ENCODE measurements at regions not wholly inside any gene's neighbourhood (a gene's known extent, or its start where the extent isn't known, plus 50 kb on each side); places are given as distances from the start of the nearest gene placed in this dataset.
"Not testable (repeated sequence)": the region's sequence is repeated elsewhere in the genome, so short reads cannot be mapped to it uniquely, and the experiment has no call there.

- Histone ChIP-seq H3K4me1 (ENCODE audit: control insufficient read depth in 1 of 2, insufficient read depth in 2 of 2, low read length in 2 of 2) (peaks cover 34 to 38% of the 10 kb centered on the region in 2 donors), H3K9me3 (ENCODE audit: control insufficient read depth in 1 of 2, low read length in 2 of 2) (no peaks in the 10 kb centered on the region), H3K27ac (ENCODE audit: low read depth, low read length) (no peak overlapping the region), H3K27me3 (ENCODE audit: control insufficient read depth in 1 of 2, insufficient read depth in 2 of 2, low read length in 2 of 2) (no peaks in the 10 kb centered on the region), H3K9ac (ENCODE audit: low read depth in 1 of 2, low read length in 2 of 2) (no peak overlapping the region), H3K36me3 (ENCODE audit: control insufficient read depth in 1 of 2, insufficient read depth in 2 of 2, low read length in 2 of 2) (no peaks in the 10 kb centered on the region), H3K4me3 (ENCODE audit: low read depth in 1 of 2, low read length in 2 of 2) (no peak overlapping the region)
These were observed 167.0 kb upstream of the TBL1XR1 start for GRCh38 chr3:177364236-177364635.

- H3K27ac ChIP-seq (ENCODE audit: low read depth, low read length); H3K9me3 ChIP-seq (ENCODE audit: control insufficient read depth in 1 of 2, low read length in 2 of 2); H3K36me3 ChIP-seq (ENCODE audit: control insufficient read depth in 1 of 2, insufficient read depth in 2 of 2, low read length in 2 of 2); H3K4me3 ChIP-seq (ENCODE audit: low read depth in 1 of 2, low read length in 2 of 2); H3K9ac ChIP-seq (ENCODE audit: low read depth in 1 of 2, low read length in 2 of 2); H3K27me3 ChIP-seq (ENCODE audit: control insufficient read depth in 1 of 2, insufficient read depth in 2 of 2, low read length in 2 of 2): not testable (repeated sequence)
- peaks cover 27 to 30% of the 10 kb centered on the region in 2 donors for H3K4me1 ChIP-seq (ENCODE audit: control insufficient read depth in 1 of 2, insufficient read depth in 2 of 2, low read length in 2 of 2)
These were observed 168.0 kb upstream of the TBL1XR1 start for GRCh38 chr3:177365294-177365693.

- peaks cover 5 to 7% of the 10 kb centered on the region in 2 donors for H3K4me1 ChIP-seq (ENCODE audit: control insufficient read depth in 1 of 2, insufficient read depth in 2 of 2, low read length in 2 of 2)
- no peak overlapping the region for H3K9ac ChIP-seq (ENCODE audit: low read depth in 1 of 2, low read length in 2 of 2)
- no peaks in the 10 kb centered on the region for H3K9me3 ChIP-seq (ENCODE audit: control insufficient read depth in 1 of 2, low read length in 2 of 2)
- no peak overlapping the region for H3K27ac ChIP-seq (ENCODE audit: low read depth, low read length)
- H3K27me3 ChIP-seq (ENCODE audit: control insufficient read depth in 1 of 2, insufficient read depth in 2 of 2, low read length in 2 of 2), result no peaks in the 10 kb centered on the region
- no peak overlapping the region for H3K4me3 ChIP-seq (ENCODE audit: low read depth in 1 of 2, low read length in 2 of 2)
- no peaks in the 10 kb centered on the region for H3K36me3 ChIP-seq (ENCODE audit: control insufficient read depth in 1 of 2, insufficient read depth in 2 of 2, low read length in 2 of 2)
These were observed 170.5 kb upstream of the TBL1XR1 start for GRCh38 chr3:177367788-177368187.

- H3K36me3 ChIP-seq (ENCODE audit: control insufficient read depth in 1 of 2, insufficient read depth in 2 of 2, low read length in 2 of 2), result no peaks in the 10 kb centered on the region
- H3K4me3 ChIP-seq (ENCODE audit: low read depth in 1 of 2, low read length in 2 of 2), result no peak overlapping the region
- H3K27ac ChIP-seq (ENCODE audit: low read depth, low read length), result no peak overlapping the region
- peaks cover 0 to 4% of the 10 kb centered on the region in 2 donors for H3K4me1 ChIP-seq (ENCODE audit: control insufficient read depth in 1 of 2, insufficient read depth in 2 of 2, low read length in 2 of 2)
- no peaks in the 10 kb centered on the region for H3K27me3 ChIP-seq (ENCODE audit: control insufficient read depth in 1 of 2, insufficient read depth in 2 of 2, low read length in 2 of 2)
- H3K9ac ChIP-seq (ENCODE audit: low read depth in 1 of 2, low read length in 2 of 2), result no peak overlapping the region
- H3K9me3 ChIP-seq (ENCODE audit: control insufficient read depth in 1 of 2, low read length in 2 of 2), result no peaks in the 10 kb centered on the region
These were observed 173.1 kb upstream of the TBL1XR1 start for GRCh38 chr3:177370246-177370822.

- Histone ChIP-seq H3K27ac (ENCODE audit: low read depth, low read length) (no peak overlapping the region), H3K9ac (ENCODE audit: low read depth in 1 of 2, low read length in 2 of 2) (no peak overlapping the region), H3K27me3 (ENCODE audit: control insufficient read depth in 1 of 2, insufficient read depth in 2 of 2, low read length in 2 of 2) (no peaks in the 10 kb centered on the region), H3K4me1 (ENCODE audit: control insufficient read depth in 1 of 2, insufficient read depth in 2 of 2, low read length in 2 of 2) (peaks cover 0 to 4% of the 10 kb centered on the region in 2 donors), H3K9me3 (ENCODE audit: control insufficient read depth in 1 of 2, low read length in 2 of 2) (no peaks in the 10 kb centered on the region), H3K4me3 (ENCODE audit: low read depth in 1 of 2, low read length in 2 of 2) (no peak overlapping the region), H3K36me3 (ENCODE audit: control insufficient read depth in 1 of 2, insufficient read depth in 2 of 2, low read length in 2 of 2) (no peaks in the 10 kb centered on the region)
These were observed 173.9 kb upstream of the TBL1XR1 start for GRCh38 chr3:177371146-177371545.

- H3K9ac ChIP-seq (ENCODE audit: low read depth in 1 of 2, low read length in 2 of 2), result no peak overlapping the region
- H3K27ac ChIP-seq (ENCODE audit: low read depth, low read length), result no peak overlapping the region
- no peaks in the 10 kb centered on the region for H3K9me3 ChIP-seq (ENCODE audit: control insufficient read depth in 1 of 2, low read length in 2 of 2)
- no peak overlapping the region for H3K4me3 ChIP-seq (ENCODE audit: low read depth in 1 of 2, low read length in 2 of 2)
- H3K36me3 ChIP-seq (ENCODE audit: control insufficient read depth in 1 of 2, insufficient read depth in 2 of 2, low read length in 2 of 2), result no peaks in the 10 kb centered on the region
- peaks cover 0 to 4% of the 10 kb centered on the region in 2 donors for H3K4me1 ChIP-seq (ENCODE audit: control insufficient read depth in 1 of 2, insufficient read depth in 2 of 2, low read length in 2 of 2)
- H3K27me3 ChIP-seq (ENCODE audit: control insufficient read depth in 1 of 2, insufficient read depth in 2 of 2, low read length in 2 of 2), result no peaks in the 10 kb centered on the region
These were observed 174.6 kb upstream of the TBL1XR1 start for GRCh38 chr3:177371888-177372287.

- H3K9ac ChIP-seq (ENCODE audit: low read depth in 1 of 2, low read length in 2 of 2), result no peak overlapping the region
- H3K4me3 ChIP-seq (ENCODE audit: low read depth in 1 of 2, low read length in 2 of 2), result no peak overlapping the region
- H3K36me3 ChIP-seq (ENCODE audit: control insufficient read depth in 1 of 2, insufficient read depth in 2 of 2, low read length in 2 of 2), result no peaks in the 10 kb centered on the region
- peaks cover 0 to 4% of the 10 kb centered on the region in 2 donors for H3K4me1 ChIP-seq (ENCODE audit: control insufficient read depth in 1 of 2, insufficient read depth in 2 of 2, low read length in 2 of 2)
- no peaks in the 10 kb centered on the region for H3K9me3 ChIP-seq (ENCODE audit: control insufficient read depth in 1 of 2, low read length in 2 of 2)
- H3K27me3 ChIP-seq (ENCODE audit: control insufficient read depth in 1 of 2, insufficient read depth in 2 of 2, low read length in 2 of 2), result no peaks in the 10 kb centered on the region
- H3K27ac ChIP-seq (ENCODE audit: low read depth, low read length), result no peak overlapping the region
These were observed 177.0 kb upstream of the TBL1XR1 start for GRCh38 chr3:177374323-177374722.

GRCh38 chr3:177375316-177375715 is 178.0 kb upstream of the TBL1XR1 start:
- Histone ChIP-seq H3K4me3 (ENCODE audit: low read depth in 1 of 2, low read length in 2 of 2) (no peak overlapping the region), H3K9me3 (ENCODE audit: control insufficient read depth in 1 of 2, low read length in 2 of 2) (no peaks in the 10 kb centered on the region), H3K27ac (ENCODE audit: low read depth, low read length) (no peak overlapping the region), H3K4me1 (ENCODE audit: control insufficient read depth in 1 of 2, insufficient read depth in 2 of 2, low read length in 2 of 2) (peaks cover 0 to 4% of the 10 kb centered on the region in 2 donors), H3K9ac (ENCODE audit: low read depth in 1 of 2, low read length in 2 of 2) (no peak overlapping the region), H3K36me3 (ENCODE audit: control insufficient read depth in 1 of 2, insufficient read depth in 2 of 2, low read length in 2 of 2) (no peaks in the 10 kb centered on the region), H3K27me3 (ENCODE audit: control insufficient read depth in 1 of 2, insufficient read depth in 2 of 2, low read length in 2 of 2) (no peaks in the 10 kb centered on the region)

- H3K4me3 ChIP-seq (ENCODE audit: low read depth in 1 of 2, low read length in 2 of 2), result no peak overlapping the region
- H3K27ac ChIP-seq (ENCODE audit: low read depth, low read length), result no peak overlapping the region
- H3K4me1 ChIP-seq (ENCODE audit: control insufficient read depth in 1 of 2, insufficient read depth in 2 of 2, low read length in 2 of 2), result peaks cover 0 to under 1% of the 10 kb centered on the region in 2 donors
- H3K9ac ChIP-seq (ENCODE audit: low read depth in 1 of 2, low read length in 2 of 2), result no peak overlapping the region
- no peaks in the 10 kb centered on the region for H3K36me3 ChIP-seq (ENCODE audit: control insufficient read depth in 1 of 2, insufficient read depth in 2 of 2, low read length in 2 of 2)
- no peaks in the 10 kb centered on the region for H3K27me3 ChIP-seq (ENCODE audit: control insufficient read depth in 1 of 2, insufficient read depth in 2 of 2, low read length in 2 of 2)
- H3K9me3 ChIP-seq (ENCODE audit: control insufficient read depth in 1 of 2, low read length in 2 of 2), result no peaks in the 10 kb centered on the region
These were observed 179.9 kb upstream of the TBL1XR1 start for GRCh38 chr3:177377166-177377565.

GRCh38 chr3:177378168-177378567 is 180.9 kb upstream of the TBL1XR1 start:
- H3K9ac ChIP-seq (ENCODE audit: low read depth in 1 of 2, low read length in 2 of 2), result no peak overlapping the region
- no peak overlapping the region for H3K27ac ChIP-seq (ENCODE audit: low read depth, low read length)
- no peaks in the 10 kb centered on the region for H3K9me3 ChIP-seq (ENCODE audit: control insufficient read depth in 1 of 2, low read length in 2 of 2)
- H3K36me3 ChIP-seq (ENCODE audit: control insufficient read depth in 1 of 2, insufficient read depth in 2 of 2, low read length in 2 of 2), result no peaks in the 10 kb centered on the region
- H3K4me1 ChIP-seq (ENCODE audit: control insufficient read depth in 1 of 2, insufficient read depth in 2 of 2, low read length in 2 of 2), result no peaks in the 10 kb centered on the region
- no peaks in the 10 kb centered on the region for H3K27me3 ChIP-seq (ENCODE audit: control insufficient read depth in 1 of 2, insufficient read depth in 2 of 2, low read length in 2 of 2)
- H3K4me3 ChIP-seq (ENCODE audit: low read depth in 1 of 2, low read length in 2 of 2), result no peak overlapping the region

GRCh38 chr3:177379045-177379444 is 181.8 kb upstream of the TBL1XR1 start:
- no peaks in the 10 kb centered on the region for H3K9me3 ChIP-seq (ENCODE audit: control insufficient read depth in 1 of 2, low read length in 2 of 2)
- H3K27ac ChIP-seq (ENCODE audit: low read depth, low read length), result no peak overlapping the region
- no peak overlapping the region for H3K9ac ChIP-seq (ENCODE audit: low read depth in 1 of 2, low read length in 2 of 2)
- no peak overlapping the region for H3K4me3 ChIP-seq (ENCODE audit: low read depth in 1 of 2, low read length in 2 of 2)
- no peaks in the 10 kb centered on the region for H3K4me1 ChIP-seq (ENCODE audit: control insufficient read depth in 1 of 2, insufficient read depth in 2 of 2, low read length in 2 of 2)
- no peaks in the 10 kb centered on the region for H3K27me3 ChIP-seq (ENCODE audit: control insufficient read depth in 1 of 2, insufficient read depth in 2 of 2, low read length in 2 of 2)
- H3K36me3 ChIP-seq (ENCODE audit: control insufficient read depth in 1 of 2, insufficient read depth in 2 of 2, low read length in 2 of 2), result no peaks in the 10 kb centered on the region

Data from duodenal mucosa (tissue), 2 donors.